ENCODE measurements at regions not wholly inside any gene's neighbourhood (a gene's known extent, or its start where the extent isn't known, plus 50 kb on each side); places are given as distances from the start of the nearest gene placed in this dataset.

GRCh38 chr4:17204908-17205307 is 306.5 kb upstream of the LDB2 start:
- CTCF ChIA-PET: no interaction called here
- Histone ChIP-seq H3K27ac (no peak overlapping the region), H3K27me3 (ENCODE audit: insufficient read depth, low read depth) (no peaks in the 10 kb centered on the region; the same call in 1 of the 2 replicates), H3K36me3 (ENCODE audit: low read depth) (no peaks in the 10 kb centered on the region), H3K4me1 (replicated peaks; ENCODE audit: insufficient read depth) (no peaks in the 10 kb centered on the region), H3K79me2 (ENCODE audit: low read depth) (no peaks in the 10 kb centered on the region), H4K20me1 (ENCODE audit: insufficient read depth) (no peaks in the 10 kb centered on the region), H3K9me3 (ENCODE audit: insufficient read depth, low read depth) (no peaks in the 10 kb centered on the region), H2AFZ (no peak overlapping the region), H3K4me2 (no peak overlapping the region), H3K4me3 (no peak overlapping the region), H3K9me2 (ENCODE audit: insufficient read depth) (no peaks in the 10 kb centered on the region), H3F3A (ENCODE audit: insufficient read depth, low read depth) (no peaks in the 10 kb centered on the region)
- POLR2A ChIA-PET (ENCODE audit: unreplicated experiment): no interaction called here
- BruUV-seq (replicated peaks): no TSS peak
- DNase-seq: no peak
- intact Hi-C loops (cut with micrococcal nuclease; ENCODE audit: unreplicated experiment): no loop called here
- TF ChIP-seq EZH2 (IDR thresholded peaks at IDR 0.05; ENCODE audit: low read depth): no peak
- TF ChIP-seq CTCF (conservative IDR thresholded peaks at IDR 0.05): no peak

- Histone ChIP-seq H3K4me1 (replicated peaks; ENCODE audit: insufficient read depth) (no peaks in the 10 kb centered on the region), H3F3A (ENCODE audit: insufficient read depth, low read depth) (no peaks in the 10 kb centered on the region), H3K9me2 (ENCODE audit: insufficient read depth) (no peaks in the 10 kb centered on the region), H4K20me1 (ENCODE audit: insufficient read depth) (no peaks in the 10 kb centered on the region), H3K27ac (no peak overlapping the region), H3K9me3 (ENCODE audit: insufficient read depth, low read depth) (no peaks in the 10 kb centered on the region), H3K4me2 (no peak overlapping the region), H3K27me3 (ENCODE audit: insufficient read depth, low read depth) (no peaks in the 10 kb centered on the region; the same call in 1 of the 2 replicates), H3K4me3 (no peak overlapping the region), H2AFZ (no peak overlapping the region), H3K36me3 (ENCODE audit: low read depth) (no peaks in the 10 kb centered on the region), H3K79me2 (ENCODE audit: low read depth) (no peaks in the 10 kb centered on the region)
- POLR2A ChIA-PET (ENCODE audit: unreplicated experiment): no interaction called here
- intact Hi-C loops (cut with micrococcal nuclease; ENCODE audit: unreplicated experiment): no loop called here
- TF ChIP-seq CTCF (conservative IDR thresholded peaks at IDR 0.05): no peak
- no peak for TF ChIP-seq EZH2 (IDR thresholded peaks at IDR 0.05; ENCODE audit: low read depth)
- CTCF ChIA-PET: no interaction called here
- no TSS peak for BruUV-seq (replicated peaks)
- DNase-seq: no peak
Observed at GRCh38 chr4:17203797-17204196, 305.4 kb upstream of the LDB2 start.

- Histone ChIP-seq H3K27ac (no peak overlapping the region), H3K36me3 (ENCODE audit: low read depth) (no peaks in the 10 kb centered on the region), H2AFZ (no peak overlapping the region), H3K4me2 (no peak overlapping the region), H3K27me3 (ENCODE audit: insufficient read depth, low read depth) (no peaks in the 10 kb centered on the region), H3K4me3 (no peak overlapping the region), H3K79me2 (ENCODE audit: low read depth) (no peaks in the 10 kb centered on the region), H3F3A (ENCODE audit: insufficient read depth, low read depth) (no peaks in the 10 kb centered on the region), H3K9me3 (ENCODE audit: insufficient read depth, low read depth) (no peaks in the 10 kb centered on the region), H3K4me1 (replicated peaks; ENCODE audit: insufficient read depth) (no peaks in the 10 kb centered on the region), H4K20me1 (ENCODE audit: insufficient read depth) (no peaks in the 10 kb centered on the region), H3K9me2 (ENCODE audit: insufficient read depth) (no peaks in the 10 kb centered on the region)
- no peak for DNase-seq
- no TSS peak for BruUV-seq (replicated peaks)
- POLR2A ChIA-PET (ENCODE audit: unreplicated experiment): no interaction called here
- CTCF ChIA-PET: no interaction called here
- TF ChIP-seq EZH2 (IDR thresholded peaks at IDR 0.05; ENCODE audit: low read depth): no peak
- TF ChIP-seq CTCF (conservative IDR thresholded peaks at IDR 0.05): no peak
- intact Hi-C loops (cut with micrococcal nuclease; ENCODE audit: unreplicated experiment): no loop called here
Observed at GRCh38 chr4:17197070-17197469, 298.6 kb upstream of the LDB2 start.
